HL-60 (cell line): ENCODE measurements at regions not wholly inside any gene's neighbourhood (a gene's known extent, or its start where the extent isn't known, plus 50 kb on each side); places are given as distances from the start of the nearest gene placed in this dataset.

ENCODE experiments used
- DNase-seq, 2 experiments: peaks; one replicate each; pipeline ENCODE4 v3.0.0-alpha.2; 2010 to 2020; ENCODE audit warnings: low read depth in 1 of 2, low spot score in 1 of 2
- H3K27ac ChIP-seq: fragments of 250-450 bp; sonication (Bioruptor Pico); replicated peaks from 2 replicates; pipeline ENCODE4 v1.5.1; 2020; ENCODE audit warnings: mild to moderate bottlenecking, moderate library complexity
- H3K27me3 ChIP-seq: fragments of 250-450 bp; sonication (Bioruptor Pico); 2 replicates; pipeline ENCODE4 v1.5.1; 2021; ENCODE audit warnings: mild to moderate bottlenecking, moderate library complexity; ENCODE audit not compliant: insufficient read depth, poor library complexity, severe bottlenecking
- H3K4me3 ChIP-seq: replicated peaks from 2 replicates; pipeline ENCODE4 v1.5.1; 2011; ENCODE audit warnings: mild to moderate bottlenecking, control low read depth, low read length; ENCODE audit not compliant: insufficient read depth
- GABPA ChIP-seq: IDR thresholded peaks from 2 replicates; pipeline ENCODE4 v1.6.1; 2012; ENCODE audit warnings: low read depth
- POLR2AphosphoS5 ChIP-seq: IDR thresholded peaks from 2 replicates; pipeline ENCODE4 v1.6.1; 2012; ENCODE audit warnings: low read depth
- SPI1 ChIP-seq: IDR thresholded peaks from 2 replicates; pipeline ENCODE4 v1.6.1; 2012; ENCODE audit warnings: low read depth, mild to moderate bottlenecking, borderline replicate concordance
- TF ChIP-seq, protein P1 (sequence below): IDR thresholded peaks from one replicate; pipeline ENCODE4 v1.5.1; 2011; ENCODE audit warnings: low read length, control low read depth, inconsistent platforms; ENCODE audit not compliant: insufficient read depth
- TF ChIP-seq, protein P2 (sequence below): IDR thresholded peaks from 2 replicates; pipeline ENCODE4 v1.6.1; 2012; ENCODE audit warnings: low read depth; ENCODE audit not compliant: insufficient replicate concordance

DNA sequence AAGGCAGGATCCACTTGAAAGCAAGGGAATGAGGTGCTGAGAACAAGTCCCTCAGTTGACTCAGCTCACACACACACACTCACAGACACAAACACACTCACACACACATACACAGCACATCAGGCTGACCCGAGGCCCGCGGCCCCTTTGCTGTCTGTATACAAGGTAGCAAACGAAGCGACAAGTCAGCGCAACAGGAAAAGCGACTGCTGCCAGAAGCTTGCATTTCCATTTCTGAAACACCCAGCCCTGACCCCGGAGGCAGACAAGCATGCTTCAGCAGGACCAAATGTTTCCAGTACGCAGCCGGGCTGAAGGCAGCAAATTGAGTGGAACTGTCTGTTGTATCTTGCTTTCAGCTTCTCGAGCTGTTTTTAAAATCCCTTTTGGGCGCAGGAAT lies 501.6 kb downstream of the NPHP4 start:
- TF ChIP-seq POLR2AphosphoS5 = no peak
- TF ChIP-seq, protein P1, sequence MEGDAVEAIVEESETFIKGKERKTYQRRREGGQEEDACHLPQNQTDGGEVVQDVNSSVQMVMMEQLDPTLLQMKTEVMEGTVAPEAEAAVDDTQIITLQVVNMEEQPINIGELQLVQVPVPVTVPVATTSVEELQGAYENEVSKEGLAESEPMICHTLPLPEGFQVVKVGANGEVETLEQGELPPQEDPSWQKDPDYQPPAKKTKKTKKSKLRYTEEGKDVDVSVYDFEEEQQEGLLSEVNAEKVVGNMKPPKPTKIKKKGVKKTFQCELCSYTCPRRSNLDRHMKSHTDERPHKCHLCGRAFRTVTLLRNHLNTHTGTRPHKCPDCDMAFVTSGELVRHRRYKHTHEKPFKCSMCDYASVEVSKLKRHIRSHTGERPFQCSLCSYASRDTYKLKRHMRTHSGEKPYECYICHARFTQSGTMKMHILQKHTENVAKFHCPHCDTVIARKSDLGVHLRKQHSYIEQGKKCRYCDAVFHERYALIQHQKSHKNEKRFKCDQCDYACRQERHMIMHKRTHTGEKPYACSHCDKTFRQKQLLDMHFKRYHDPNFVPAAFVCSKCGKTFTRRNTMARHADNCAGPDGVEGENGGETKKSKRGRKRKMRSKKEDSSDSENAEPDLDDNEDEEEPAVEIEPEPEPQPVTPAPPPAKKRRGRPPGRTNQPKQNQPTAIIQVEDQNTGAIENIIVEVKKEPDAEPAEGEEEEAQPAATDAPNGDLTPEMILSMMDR = no peak
- no peak for TF ChIP-seq GABPA
- TF ChIP-seq SPI1 = no peak
- TF ChIP-seq, protein P2, sequence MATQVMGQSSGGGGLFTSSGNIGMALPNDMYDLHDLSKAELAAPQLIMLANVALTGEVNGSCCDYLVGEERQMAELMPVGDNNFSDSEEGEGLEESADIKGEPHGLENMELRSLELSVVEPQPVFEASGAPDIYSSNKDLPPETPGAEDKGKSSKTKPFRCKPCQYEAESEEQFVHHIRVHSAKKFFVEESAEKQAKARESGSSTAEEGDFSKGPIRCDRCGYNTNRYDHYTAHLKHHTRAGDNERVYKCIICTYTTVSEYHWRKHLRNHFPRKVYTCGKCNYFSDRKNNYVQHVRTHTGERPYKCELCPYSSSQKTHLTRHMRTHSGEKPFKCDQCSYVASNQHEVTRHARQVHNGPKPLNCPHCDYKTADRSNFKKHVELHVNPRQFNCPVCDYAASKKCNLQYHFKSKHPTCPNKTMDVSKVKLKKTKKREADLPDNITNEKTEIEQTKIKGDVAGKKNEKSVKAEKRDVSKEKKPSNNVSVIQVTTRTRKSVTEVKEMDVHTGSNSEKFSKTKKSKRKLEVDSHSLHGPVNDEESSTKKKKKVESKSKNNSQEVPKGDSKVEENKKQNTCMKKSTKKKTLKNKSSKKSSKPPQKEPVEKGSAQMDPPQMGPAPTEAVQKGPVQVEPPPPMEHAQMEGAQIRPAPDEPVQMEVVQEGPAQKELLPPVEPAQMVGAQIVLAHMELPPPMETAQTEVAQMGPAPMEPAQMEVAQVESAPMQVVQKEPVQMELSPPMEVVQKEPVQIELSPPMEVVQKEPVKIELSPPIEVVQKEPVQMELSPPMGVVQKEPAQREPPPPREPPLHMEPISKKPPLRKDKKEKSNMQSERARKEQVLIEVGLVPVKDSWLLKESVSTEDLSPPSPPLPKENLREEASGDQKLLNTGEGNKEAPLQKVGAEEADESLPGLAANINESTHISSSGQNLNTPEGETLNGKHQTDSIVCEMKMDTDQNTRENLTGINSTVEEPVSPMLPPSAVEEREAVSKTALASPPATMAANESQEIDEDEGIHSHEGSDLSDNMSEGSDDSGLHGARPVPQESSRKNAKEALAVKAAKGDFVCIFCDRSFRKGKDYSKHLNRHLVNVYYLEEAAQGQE = no peak
- H3K27ac ChIP-seq = no peak overlapping the region
- H3K4me3 ChIP-seq = no peak overlapping the region
- no peak for DNase-seq
- peaks cover 3% of the 10 kb centered on the region for H3K27me3 ChIP-seq

DNA sequence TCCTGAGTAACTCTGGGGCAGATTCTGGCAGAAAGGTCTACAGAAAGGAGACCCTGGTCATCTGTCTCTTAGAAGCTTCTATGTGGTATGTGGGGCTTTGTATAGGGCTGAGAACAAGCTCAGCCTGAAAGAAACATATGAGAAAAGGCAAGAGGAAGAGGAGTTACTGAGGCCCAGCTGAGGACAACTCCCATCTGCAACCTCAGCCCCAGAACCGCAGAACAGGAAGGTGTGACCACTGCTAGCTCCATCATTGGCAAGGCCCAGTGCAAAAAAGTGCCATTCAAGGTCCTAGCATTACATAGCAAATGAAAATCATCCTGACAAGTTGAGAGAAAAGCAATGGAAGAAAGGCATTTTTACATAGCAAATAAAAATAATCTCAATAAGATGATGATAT lies 503.8 kb downstream of the NPHP4 start:
- Histone ChIP-seq H3K27ac (no peak overlapping the region), H3K27me3 (no peaks in the 10 kb centered on the region), H3K4me3 (no peak overlapping the region)
- TF ChIP-seq, protein P2 = no peak
- TF ChIP-seq POLR2AphosphoS5 (no peak), GABPA (no peak), SPI1 (no peak)
- TF ChIP-seq, protein P1 = no peak
- no peak for DNase-seq

DNA sequence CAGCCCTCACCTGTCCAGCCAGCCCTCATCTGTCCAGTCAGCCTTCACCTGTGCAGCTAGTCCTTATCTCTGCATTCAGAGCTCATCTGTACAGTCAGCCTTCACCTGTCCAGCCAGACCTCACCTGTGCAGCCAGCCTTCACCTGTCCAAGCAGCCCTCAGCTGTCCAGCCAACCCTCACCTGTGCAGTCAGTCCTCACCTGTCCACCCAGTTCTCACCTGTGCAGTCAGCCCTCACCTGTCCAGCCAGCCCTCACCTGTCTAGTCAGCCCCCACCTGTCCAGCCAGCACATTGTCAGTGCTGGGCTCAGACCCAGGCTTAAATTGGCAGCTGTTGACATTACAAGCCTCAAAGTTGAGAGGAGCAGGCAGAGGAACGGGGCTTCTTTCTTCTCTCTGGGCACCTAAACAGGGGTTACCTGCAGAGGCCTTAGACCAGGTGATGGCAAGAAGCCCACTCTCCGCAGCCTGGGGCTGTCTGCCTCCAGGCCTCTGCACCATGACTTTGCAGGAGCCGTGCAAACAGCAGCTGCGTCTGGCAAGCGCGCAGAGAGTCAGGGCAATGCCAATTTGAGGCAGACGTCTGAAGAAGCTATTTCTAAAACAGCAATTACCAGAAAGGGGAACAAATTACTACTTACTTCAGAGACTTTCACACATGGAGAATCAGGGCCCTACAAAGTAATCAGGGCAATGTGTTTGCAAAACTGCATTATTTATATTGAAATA lies 506.1 kb downstream of the NPHP4 start:
- no peak for TF ChIP-seq POLR2AphosphoS5
- TF ChIP-seq, protein P2 = no peak
- TF ChIP-seq, protein P1 = no peak
- TF ChIP-seq SPI1 = no peak
- TF ChIP-seq GABPA = no peak
- Histone ChIP-seq H3K4me3 (no peak overlapping the region), H3K27me3 (no peaks in the 10 kb centered on the region), H3K27ac (no peak overlapping the region)
- no peak for DNase-seq
